Thymus (tissue), 11 donors: ENCODE measurements at regions not wholly inside any gene's neighbourhood (a gene's known extent, or its start where the extent isn't known, plus 50 kb on each side); places are given as distances from the start of the nearest gene placed in this dataset.
"Not testable (repeated sequence)": the region's sequence is repeated elsewhere in the genome, so short reads cannot be mapped to it uniquely, and the experiment has no call there.

Source experiments
- DNase-seq, 9 donors: peaks; one replicate each; pipeline ENCODE4 v3.0.0-alpha.2; 2013; ENCODE audit warnings: low spot score in 9 of 9, low read depth in 6 of 9, missing footprints in 1 of 9
- H3K27ac ChIP-seq, 2 donors: one replicate each; pipeline ENCODE4 v1.5.1; 2013; ENCODE audit warnings: control low read depth in 1 of 2, low read depth in 1 of 2, low read length in 1 of 2, mild to moderate bottlenecking in 1 of 2, moderate library complexity in 1 of 2
- H3K27me3 ChIP-seq, 2 donors: one replicate each; pipeline ENCODE4 v1.5.1; 2013; ENCODE audit warnings: low read length in 1 of 2; ENCODE audit not compliant: control insufficient read depth in 2 of 2, insufficient read depth in 1 of 2
- H3K36me3 ChIP-seq, 2 donors: one replicate each; pipeline ENCODE4 v1.5.1; 2013; ENCODE audit warnings: low read length in 1 of 2, mild to moderate bottlenecking in 1 of 2, moderate library complexity in 1 of 2; ENCODE audit not compliant: control insufficient read depth in 2 of 2, insufficient read depth in 2 of 2
- H3K4me1 ChIP-seq, 2 donors: one replicate each; pipeline ENCODE4 v1.5.1; 2013; ENCODE audit warnings: low read length in 2 of 2; ENCODE audit not compliant: control insufficient read depth in 2 of 2, insufficient read depth in 2 of 2
- H3K4me3 ChIP-seq, 2 donors: one replicate each; pipeline ENCODE4 v1.5.1; 2013; ENCODE audit warnings: low read length in 2 of 2, control low read depth in 1 of 2, mild to moderate bottlenecking in 1 of 2
- H3K9me3 ChIP-seq, 2 donors: one replicate each; pipeline ENCODE4 v1.5.1; 2013; ENCODE audit warnings: low read length in 1 of 2, mild to moderate bottlenecking in 1 of 2; ENCODE audit not compliant: control insufficient read depth in 2 of 2, insufficient read depth in 1 of 2
- WGBS: extraction: QIAGEN DNeasy Blood & Tissue Kit; methylation state at CpG from one replicate; pipeline ENCODE4 v1.1.7; 2013; 5-methylcytosine and 5-hydroxymethylcytosine counted together
- donor health status: healthy.

GRCh38 chr16:15207202-15207981 is 113.3 kb upstream of the RRN3 start:
- 82% methylated on average over 6 of the region's 10 CpGs for WGBS
- H3K36me3 ChIP-seq, result not testable (repeated sequence)

GRCh38 chr16:15206439-15206838 is 112.4 kb upstream of the RRN3 start:
- not testable (repeated sequence) for H3K27me3 ChIP-seq, H3K36me3 ChIP-seq, H3K4me1 ChIP-seq, H3K4me3 ChIP-seq, H3K27ac ChIP-seq, DNase-seq, H3K9me3 ChIP-seq
- WGBS, result 12% methylated on average over 8 of the region's 9 CpGs

More at GRCh38 chr16:15207202-15207981, 113.3 kb upstream of the RRN3 start:
- not testable (repeated sequence) for DNase-seq, H3K27me3 ChIP-seq, H3K9me3 ChIP-seq, H3K27ac ChIP-seq, H3K4me1 ChIP-seq, H3K4me3 ChIP-seq

- H3K27ac ChIP-seq, H3K4me3 ChIP-seq, H3K36me3 ChIP-seq, H3K4me1 ChIP-seq, H3K9me3 ChIP-seq, DNase-seq, H3K27me3 ChIP-seq: not testable (repeated sequence)
- 87% methylated on average over 5 of the region's 5 CpGs for WGBS
Observed at GRCh38 chr16:15205939-15206338, 111.9 kb upstream of the RRN3 start.

GRCh38 chr16:15204571-15204970 is 110.5 kb upstream of the RRN3 start:
- not testable (repeated sequence) for H3K4me1 ChIP-seq, H3K4me3 ChIP-seq, DNase-seq, H3K9me3 ChIP-seq, H3K27ac ChIP-seq, H3K27me3 ChIP-seq, H3K36me3 ChIP-seq
- 93% methylated on average over 4 of the region's 5 CpGs for WGBS

GRCh38 chr16:15192813-15193212 is 98.7 kb upstream of the RRN3 start:
- WGBS, result 94% methylated on average over 1 of the region's 2 CpGs
- H3K4me3 ChIP-seq, H3K27me3 ChIP-seq, H3K9me3 ChIP-seq, H3K27ac ChIP-seq, H3K4me1 ChIP-seq, H3K36me3 ChIP-seq, DNase-seq: not testable (repeated sequence)

- WGBS, result 88% methylated on average over 1 of the region's 2 CpGs
Observed at GRCh38 chr16:15192197-15192596, 98.1 kb upstream of the RRN3 start.

GRCh38 chr16:15189478-15189877 is 95.4 kb upstream of the RRN3 start:
- H3K27me3 ChIP-seq, result not testable (repeated sequence)

More at GRCh38 chr16:15192197-15192596, 98.1 kb upstream of the RRN3 start:
- H3K27me3 ChIP-seq, DNase-seq, H3K27ac ChIP-seq, H3K4me3 ChIP-seq, H3K36me3 ChIP-seq, H3K4me1 ChIP-seq, H3K9me3 ChIP-seq: not testable (repeated sequence)

More at GRCh38 chr16:15189478-15189877, 95.4 kb upstream of the RRN3 start:
- H3K27ac ChIP-seq, H3K36me3 ChIP-seq, H3K4me1 ChIP-seq, H3K9me3 ChIP-seq, H3K4me3 ChIP-seq, DNase-seq: not testable (repeated sequence)
- WGBS, result no CpG with 5 or more reads among the region's 2 CpGs
